GM21381 (cell line): ENCODE measurements at regions not wholly inside any gene's neighbourhood (a gene's known extent, or its start where the extent isn't known, plus 50 kb on each side); places are given as distances from the start of the nearest gene placed in this dataset.

Source experiments
- ATAC-seq: cut with Tn5 transposase; IDR thresholded peaks from one replicate; pipeline ENCODE4 v1.9.1; 2021; ENCODE audit warnings: mild to moderate bottlenecking, moderate library complexity; ENCODE audit not compliant: unreplicated experiment

DNA sequence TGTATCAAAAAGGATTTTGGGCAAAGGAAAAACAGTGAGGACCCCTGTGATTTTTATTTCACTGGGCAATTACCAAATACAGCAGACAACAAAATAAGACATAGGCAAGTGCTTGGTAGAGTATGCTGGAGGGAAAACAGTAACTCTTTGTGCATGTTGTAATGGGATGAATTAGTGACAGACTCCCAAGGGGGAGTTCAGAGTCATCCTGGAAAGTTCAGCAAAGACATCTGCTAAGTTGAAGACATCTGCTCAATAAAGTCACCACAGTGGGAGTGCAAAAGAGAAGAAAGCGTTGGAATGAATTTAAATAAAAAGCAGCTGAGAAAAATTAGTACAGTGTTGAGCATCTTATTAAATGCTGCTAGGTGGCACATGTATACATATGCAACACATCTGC, 378.8 kb upstream of the ISX start:
- ATAC-seq: no peak

- ATAC-seq: no peak
Measured at GRCh38 chr22:34688825-34689224, 377.1 kb upstream of the ISX start.

DNA sequence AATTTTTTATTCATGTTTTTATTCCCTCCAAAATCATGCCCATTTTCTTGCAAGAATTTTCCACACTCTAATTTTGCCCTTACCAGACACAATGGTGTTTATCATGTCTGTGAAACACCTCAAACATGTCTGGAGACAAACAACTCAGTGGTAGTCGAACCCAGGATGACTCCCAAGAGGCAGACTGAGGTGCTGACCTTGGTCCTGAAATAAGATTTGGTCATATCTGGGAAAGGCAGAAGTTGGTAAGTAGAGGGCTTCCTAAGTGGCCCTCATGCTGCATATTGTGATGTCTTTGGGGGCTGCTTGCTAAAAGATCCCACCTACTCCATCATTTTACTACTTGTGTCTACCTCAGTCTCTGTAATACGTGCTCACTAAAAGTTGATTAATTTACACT, 369.4 kb upstream of the ISX start:
- ATAC-seq: no peak

- ATAC-seq: no peak
Measured at GRCh38 chr22:34702279-34702678, 363.7 kb upstream of the ISX start.

DNA sequence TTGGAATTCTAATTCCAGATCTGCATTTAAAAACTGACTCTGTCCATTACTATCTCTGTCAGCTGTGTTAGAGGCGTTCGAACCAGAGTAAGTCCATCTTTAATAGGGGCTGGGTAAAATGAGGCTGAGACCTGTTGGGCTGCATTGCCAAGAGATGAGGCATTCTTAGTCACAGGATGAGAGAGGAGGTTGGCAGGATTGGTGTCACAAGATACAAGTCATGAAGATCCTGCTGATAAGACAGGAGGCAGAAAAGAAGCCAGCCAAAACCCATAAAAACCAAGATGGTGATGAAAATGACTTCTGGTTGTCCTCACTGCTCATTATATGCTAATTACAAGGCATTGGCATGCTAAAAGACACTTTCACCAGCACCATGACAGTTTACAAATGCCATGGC, 356.3 kb upstream of the ISX start:
- no peak for ATAC-seq

GRCh38 chr22:34722901-34723300, 343.1 kb upstream of the ISX start:
- no peak for ATAC-seq

DNA sequence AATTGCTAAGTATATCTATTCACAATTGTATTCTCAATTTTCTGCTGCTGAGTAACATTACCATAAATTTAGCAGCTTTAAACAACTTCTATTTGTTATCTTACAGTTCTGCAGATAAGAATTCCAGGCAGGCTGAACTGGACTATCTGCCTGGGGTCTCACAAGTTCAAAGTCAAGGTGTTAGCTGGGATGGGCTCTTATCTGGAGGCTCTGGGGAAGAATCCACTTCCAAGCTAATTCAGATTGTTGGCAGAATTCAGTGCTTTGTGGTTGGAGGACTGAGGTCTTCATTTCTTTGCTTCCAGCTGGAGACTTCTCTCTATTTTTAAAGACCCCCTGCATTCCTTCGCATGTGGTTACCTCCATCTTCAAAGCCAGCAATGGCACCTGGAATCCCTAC, 329.9 kb upstream of the ISX start:
- ATAC-seq: no peak

GRCh38 chr22:34738661-34739400, 327.1 kb upstream of the ISX start:
- no peak for ATAC-seq

DNA sequence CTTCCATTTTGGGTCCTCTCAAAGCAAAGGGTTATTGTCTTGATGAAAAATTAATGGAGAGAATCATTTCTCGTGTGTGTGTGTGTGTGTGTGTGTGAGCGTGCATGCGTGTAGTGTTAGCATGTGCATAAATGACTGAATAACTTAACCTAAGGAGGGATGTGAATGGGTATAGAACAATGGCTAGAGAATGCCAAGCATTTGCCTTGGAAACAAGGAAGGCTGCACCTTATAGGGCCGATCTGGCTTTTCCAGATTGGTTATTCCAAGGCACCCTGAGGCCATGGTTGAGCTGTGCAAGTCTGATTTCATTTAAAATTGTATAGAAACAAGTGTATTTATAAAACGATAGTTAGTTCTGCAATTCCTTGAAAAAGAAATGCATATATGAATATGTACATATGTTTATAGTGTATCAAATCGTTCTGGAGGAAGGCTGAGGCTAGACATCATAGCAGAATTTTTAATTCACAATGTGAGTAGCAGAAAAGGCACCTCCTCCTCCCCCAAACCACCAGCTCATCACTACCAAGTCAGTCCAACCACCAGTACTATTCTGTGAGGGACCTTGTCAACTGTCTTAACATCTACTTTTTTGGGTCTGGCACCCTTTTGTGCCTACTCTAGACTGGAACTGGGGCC, 322.7 kb upstream of the ISX start:
- no peak for ATAC-seq

GRCh38 chr22:34760276-34761008, 305.5 kb upstream of the ISX start:
- no peak for ATAC-seq

GRCh38 chr22:34761111-34761510, 304.8 kb upstream of the ISX start:
- no peak for ATAC-seq

DNA sequence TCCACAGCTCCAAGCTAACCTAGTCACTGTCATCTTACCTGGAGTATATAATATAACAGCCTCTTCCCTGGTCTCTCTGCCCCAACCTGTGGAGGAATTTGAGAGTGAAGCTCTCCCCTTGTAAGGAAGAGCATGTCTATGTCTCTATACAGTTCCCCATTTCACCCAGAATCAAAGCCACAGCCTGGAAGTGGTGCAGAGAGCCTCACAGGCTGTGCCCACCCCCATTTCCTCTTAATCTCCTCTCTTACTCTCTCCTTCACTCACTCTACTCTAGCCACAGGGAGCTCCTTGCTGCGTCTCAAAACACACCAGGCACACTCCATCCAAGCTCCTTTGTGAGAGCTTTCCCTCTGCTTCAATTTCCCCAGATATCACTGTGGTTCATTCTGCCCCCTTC, 302.5 kb upstream of the ISX start:
- ATAC-seq: no peak

GRCh38 chr22:34765115-34765514, 300.8 kb upstream of the ISX start:
- no peak for ATAC-seq

- no peak for ATAC-seq
Measured at GRCh38 chr22:34769361-34769760, 296.6 kb upstream of the ISX start.

- no peak for ATAC-seq
Measured at GRCh38 chr22:34776817-34777216, 289.1 kb upstream of the ISX start.

GRCh38 chr22:34781681-34782080, 284.3 kb upstream of the ISX start:
- ATAC-seq: no peak

DNA sequence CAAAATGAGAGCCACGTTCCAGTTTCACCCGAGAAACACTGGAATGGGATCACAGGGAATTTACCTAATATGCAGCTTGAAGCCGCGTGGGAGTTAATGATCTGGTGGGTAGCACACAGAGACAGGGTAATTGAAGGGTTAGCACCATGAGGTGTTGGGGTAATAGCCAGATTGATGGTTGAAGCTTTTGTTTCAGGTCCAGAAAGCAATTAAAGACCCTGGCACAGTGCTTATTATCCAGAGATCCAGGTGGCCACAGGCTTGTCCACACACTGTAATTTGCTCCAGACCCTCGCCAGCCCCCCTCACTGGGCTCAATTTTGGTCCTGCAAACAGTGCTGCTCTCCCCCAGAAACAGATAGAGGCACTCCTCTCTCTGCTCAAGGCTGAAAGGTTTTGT, 282.5 kb upstream of the ISX start:
- ATAC-seq: no peak

DNA sequence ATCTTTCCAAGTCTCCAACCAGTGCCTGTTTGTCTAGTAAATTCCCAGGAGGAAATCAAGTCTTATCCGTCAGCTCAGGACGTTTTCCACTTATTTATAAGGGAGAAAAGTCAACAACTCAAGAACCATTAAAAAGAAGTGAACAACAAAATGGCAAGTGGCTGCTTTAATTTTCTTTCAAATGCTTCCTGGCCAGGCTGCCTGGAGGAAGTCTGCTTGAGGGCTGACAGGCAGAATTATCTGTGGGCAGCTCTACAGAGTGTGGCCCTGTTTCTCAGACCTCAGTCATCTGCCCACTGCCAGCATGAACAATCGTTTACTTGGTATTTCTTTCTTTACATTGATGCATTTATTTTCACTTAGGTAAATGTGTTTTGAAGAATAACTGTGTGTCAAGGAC, 281.9 kb upstream of the ISX start:
- ATAC-seq: no peak

- no peak for ATAC-seq
Measured at GRCh38 chr22:34797826-34798225, 268.1 kb upstream of the ISX start.

DNA sequence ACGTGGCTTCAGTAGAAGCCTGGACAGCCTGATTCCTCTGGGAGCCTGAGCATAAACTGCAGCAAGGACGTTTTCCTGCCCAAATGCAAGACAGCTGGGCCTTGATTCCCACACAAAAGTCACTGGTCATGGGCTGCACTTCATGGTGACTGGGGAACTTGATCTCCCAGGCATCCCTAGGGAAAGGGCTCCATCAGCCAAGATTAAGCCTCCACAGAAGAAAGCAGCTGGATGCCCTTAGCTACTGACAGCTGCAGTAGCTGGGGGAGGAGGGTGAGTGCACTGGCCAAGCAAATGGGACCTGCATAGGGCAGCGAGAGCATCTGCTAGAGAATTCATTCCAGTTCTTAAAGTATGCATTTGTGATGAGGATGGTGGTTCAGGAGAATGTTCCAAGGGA, 267.4 kb upstream of the ISX start:
- no peak for ATAC-seq

GRCh38 chr22:34800260-34800980, 265.5 kb upstream of the ISX start:
- no peak for ATAC-seq

GRCh38 chr22:34801221-34801620, 264.7 kb upstream of the ISX start:
- no peak for ATAC-seq
